Activated effector memory CD4-positive, alpha-beta T cell treated with anti-CD3 and anti-CD28 coated beads, Interleukin-2, amount 50 U/mL, for 16 hours (primary cell): ENCODE measurements at regions not wholly inside any gene's neighbourhood (a gene's known extent, or its start where the extent isn't known, plus 50 kb on each side); places are given as distances from the start of the nearest gene placed in this dataset.
"Not testable (repeated sequence)": the region's sequence is repeated elsewhere in the genome, so short reads cannot be mapped to it uniquely, and the experiment has no call there.

ENCODE experiments used
- DNase-seq: peaks from one replicate; pipeline ENCODE4 v3.0.0-alpha.2; 2020

DNA sequence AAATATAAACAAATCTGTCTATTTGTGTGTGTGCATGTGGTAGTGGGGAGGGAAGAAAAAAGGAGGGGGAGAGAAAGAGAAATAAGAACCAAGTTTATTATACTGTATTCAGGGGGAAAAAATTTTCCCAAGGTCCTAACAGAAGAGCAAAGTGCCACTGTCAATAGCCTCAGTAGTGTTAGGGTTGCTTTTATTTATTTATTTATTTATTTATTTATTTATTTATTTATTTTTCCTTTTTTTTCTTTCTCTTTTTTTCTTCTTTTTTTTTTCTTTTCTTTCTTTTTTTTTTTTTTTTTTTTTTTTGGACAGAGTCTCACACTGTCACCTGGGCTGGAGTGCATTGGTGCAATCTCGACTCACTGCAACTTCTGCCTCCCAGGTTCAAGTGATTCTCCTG, 352.7 kb downstream of the OR4F29 start:
- not testable (repeated sequence) for DNase-seq

DNA sequence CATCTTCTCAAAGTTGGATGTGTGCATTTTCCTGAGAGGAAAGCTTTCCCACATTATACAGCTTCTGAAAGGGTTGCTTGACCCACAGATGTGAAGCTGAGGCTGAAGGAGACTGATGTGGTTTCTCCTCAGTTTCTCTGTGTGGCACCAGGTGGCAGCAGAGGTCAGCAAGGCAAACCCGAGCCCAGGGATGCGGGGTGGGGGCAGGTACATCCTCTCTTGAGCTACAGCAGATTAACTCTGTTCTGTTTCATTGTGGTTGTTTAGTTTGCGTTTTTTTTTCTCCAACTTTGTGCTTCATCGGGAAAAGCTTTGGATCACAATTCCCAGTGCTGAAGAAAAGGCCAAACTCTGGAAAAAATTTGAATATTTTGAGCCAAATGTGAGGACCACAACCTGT, 360.2 kb downstream of the OR4F29 start:
- DNase-seq = not testable (repeated sequence)

DNA sequence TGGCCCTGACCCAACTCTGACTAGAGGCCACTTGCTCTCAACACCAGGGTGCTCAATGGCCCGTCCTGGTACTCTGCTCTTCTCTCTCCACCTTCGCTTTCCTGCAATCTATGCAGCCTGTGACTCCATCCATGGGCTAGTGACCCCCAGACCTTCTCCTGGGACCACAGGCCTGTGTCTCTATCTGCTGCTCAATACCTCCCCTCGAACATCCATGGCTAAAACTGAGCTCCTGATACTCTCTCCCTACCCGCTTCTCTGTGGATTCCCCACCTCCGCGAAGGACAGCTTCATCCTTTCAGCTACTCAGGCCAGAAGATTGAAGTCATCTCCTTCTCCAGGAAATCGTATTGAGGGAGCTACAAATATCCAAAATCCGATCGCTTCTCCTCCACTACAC, 363.4 kb downstream of the OR4F29 start:
- not testable (repeated sequence) for DNase-seq

DNA sequence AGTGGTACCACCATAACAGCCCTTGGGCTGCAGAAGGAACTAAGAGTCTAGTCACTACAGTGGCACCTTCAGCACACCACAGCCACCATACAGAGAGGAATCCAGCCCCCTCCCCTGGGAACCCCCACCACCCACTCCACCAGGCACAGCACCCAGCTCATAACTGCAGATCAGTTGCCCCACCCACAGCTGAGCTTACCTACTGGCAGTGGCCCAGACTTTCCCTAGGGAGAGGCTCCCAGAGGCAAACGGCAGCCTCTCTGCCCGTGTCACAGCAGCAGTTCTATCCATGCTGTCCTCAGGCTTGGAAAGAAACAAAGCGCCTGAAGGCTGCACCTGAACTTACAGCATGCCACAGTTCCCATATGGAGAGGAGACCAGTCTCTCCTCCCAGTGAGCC, 372.3 kb downstream of the OR4F29 start:
- not testable (repeated sequence) for DNase-seq

DNA sequence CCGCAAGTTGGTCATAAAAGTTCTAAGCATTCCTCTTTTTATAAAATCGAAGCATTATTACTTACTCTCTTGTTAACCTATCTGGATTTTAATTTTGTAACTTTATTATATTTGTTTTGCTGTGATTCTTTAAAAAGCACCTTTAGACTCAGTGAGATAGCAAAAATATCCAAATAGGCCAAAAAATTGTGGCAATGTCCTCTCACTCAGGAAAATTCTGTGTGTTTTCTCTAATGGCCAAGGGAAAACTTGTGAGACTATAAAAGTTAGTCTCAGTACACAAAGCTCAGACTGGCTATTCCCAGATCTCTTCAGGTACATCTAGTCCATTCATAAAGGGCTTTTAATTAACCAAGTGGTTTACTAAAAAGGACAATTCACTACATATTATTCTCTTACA, 386.4 kb downstream of the OR4F29 start, which contains the start of gene OR4F5:
Gene OR4F5, plus strand, starts transcription at position 301 of the 400 bp plus-strand sequence.
- DNase-seq = not testable (repeated sequence)

DNA sequence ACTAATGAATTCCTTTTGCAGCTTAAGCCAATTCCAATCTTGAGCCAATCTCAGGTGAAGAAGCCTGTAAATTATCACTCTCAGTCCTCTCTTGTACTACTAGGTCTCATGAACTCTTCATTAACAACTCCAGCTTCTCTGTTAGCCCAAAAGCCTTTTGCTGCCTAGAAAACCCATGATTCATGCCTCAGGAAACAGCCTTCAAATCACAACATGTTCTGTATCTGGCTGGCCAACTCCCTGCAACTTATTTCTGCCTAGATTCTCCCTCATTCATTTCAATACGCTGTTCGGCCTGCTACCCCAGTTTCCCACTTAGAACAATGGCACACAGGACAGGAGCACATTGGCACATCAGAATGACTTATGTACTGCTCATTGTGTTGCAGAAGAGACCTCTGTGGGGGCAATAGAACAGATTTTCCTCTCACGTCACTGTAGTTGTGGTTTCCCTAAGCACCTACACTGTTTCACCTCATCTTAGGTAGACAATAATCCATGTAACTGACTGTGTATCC, 395.4 kb downstream of the OR4F29 start:
- DNase-seq = not testable (repeated sequence)

DNA sequence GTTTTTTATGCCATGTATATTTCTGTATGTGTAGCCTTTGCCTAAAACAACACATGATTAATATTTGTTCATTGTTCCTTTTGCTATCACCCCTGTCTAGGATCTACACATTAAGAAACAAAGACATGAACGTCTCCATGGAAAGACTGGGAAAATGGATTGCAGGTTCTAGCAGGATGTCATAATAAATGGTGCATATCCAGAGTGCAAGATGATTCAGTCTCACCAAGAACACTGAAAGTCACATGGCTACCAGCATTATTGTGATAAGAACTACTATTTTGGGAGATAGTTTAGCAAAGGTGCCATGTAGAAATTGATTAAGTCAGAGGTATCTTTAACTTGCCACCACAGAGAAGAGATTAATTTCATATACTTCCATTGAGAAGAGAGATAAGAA, 398.3 kb downstream of the OR4F29 start:
- DNase-seq = not testable (repeated sequence)

DNA sequence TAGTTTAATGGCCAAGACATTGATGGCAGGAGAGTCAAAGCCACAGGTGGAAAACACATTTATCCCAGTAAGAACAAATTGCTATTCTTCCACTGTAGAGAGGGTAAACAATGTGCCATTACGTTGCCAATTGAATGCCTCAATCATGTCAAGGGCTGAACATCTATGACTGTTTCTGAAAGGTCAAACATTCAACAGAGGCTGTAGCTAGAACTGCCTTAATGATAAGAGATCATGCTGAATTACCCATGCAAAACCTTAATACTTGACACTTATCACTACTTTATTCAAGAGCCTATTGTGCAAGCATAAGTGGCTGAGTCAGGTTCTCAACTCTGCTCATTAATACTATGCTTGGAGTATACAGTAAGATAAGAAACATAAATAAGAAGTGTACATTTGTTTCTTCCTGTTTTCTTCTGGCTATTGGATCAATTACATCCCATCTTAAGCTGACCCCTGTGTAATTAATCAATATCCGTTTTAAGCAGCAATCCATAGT, 409.5 kb downstream of the OR4F29 start:
- not testable (repeated sequence) for DNase-seq

DNA sequence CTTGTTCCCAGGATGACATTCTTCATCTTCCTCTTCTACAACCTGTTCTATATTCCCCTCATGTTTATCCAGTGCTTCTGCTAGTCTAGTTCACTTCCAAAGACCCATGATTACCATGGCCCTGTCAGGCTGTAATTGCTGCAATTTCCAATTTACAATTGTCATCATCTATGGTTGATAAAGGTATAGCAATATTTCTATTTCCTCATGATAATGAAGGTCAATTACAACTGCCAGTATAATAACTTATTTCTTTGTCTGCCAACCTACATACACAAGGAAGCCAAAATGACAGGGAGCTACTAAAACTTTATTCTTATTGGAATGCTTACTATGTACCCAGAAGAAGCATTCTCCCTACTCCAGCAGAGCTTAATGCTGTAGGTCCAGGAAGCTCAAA, 410.3 kb downstream of the OR4F29 start:
- not testable (repeated sequence) for DNase-seq

DNA sequence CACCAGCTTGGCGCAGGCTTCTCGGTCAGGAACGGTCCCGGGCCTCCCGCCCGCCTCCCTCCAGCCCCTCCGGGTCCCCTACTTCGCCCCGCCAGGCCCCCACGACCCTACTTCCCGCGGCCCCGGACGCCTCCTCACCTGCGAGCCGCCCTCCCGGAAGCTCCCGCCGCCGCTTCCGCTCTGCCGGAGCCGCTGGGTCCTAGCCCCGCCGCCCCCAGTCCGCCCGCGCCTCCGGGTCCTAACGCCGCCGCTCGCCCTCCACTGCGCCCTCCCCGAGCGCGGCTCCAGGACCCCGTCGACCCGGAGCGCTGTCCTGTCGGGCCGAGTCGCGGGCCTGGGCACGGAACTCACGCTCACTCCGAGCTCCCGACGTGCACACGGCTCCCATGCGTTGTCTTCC, 422.3 kb downstream of the OR4F29 start:
- DNase-seq = not testable (repeated sequence)

DNA sequence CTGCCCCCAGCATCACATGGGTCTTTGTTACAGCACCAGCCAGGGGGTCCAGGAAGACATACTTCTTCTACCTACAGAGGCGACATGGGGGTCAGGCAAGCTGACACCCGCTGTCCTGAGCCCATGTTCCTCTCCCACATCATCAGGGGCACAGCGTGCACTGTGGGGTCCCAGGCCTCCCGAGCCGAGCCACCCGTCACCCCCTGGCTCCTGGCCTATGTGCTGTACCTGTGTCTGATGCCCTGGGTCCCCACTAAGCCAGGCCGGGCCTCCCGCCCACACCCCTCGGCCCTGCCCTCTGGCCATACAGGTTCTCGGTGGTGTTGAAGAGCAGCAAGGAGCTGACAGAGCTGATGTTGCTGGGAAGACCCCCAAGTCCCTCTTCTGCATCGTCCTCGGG, 434.2 kb downstream of the OR4F29 start:
- peak; percentile 59 for DNase-seq

DNA sequence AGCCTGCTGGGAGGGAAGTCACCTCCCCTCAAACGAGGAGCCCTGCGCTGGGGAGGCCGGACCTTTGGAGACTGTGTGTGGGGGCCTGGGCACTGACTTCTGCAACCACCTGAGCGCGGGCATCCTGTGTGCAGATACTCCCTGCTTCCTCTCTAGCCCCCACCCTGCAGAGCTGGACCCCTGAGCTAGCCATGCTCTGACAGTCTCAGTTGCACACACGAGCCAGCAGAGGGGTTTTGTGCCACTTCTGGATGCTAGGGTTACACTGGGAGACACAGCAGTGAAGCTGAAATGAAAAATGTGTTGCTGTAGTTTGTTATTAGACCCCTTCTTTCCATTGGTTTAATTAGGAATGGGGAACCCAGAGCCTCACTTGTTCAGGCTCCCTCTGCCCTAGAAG, 435.5 kb downstream of the OR4F29 start:
- DNase-seq = peak; percentile 60

DNA sequence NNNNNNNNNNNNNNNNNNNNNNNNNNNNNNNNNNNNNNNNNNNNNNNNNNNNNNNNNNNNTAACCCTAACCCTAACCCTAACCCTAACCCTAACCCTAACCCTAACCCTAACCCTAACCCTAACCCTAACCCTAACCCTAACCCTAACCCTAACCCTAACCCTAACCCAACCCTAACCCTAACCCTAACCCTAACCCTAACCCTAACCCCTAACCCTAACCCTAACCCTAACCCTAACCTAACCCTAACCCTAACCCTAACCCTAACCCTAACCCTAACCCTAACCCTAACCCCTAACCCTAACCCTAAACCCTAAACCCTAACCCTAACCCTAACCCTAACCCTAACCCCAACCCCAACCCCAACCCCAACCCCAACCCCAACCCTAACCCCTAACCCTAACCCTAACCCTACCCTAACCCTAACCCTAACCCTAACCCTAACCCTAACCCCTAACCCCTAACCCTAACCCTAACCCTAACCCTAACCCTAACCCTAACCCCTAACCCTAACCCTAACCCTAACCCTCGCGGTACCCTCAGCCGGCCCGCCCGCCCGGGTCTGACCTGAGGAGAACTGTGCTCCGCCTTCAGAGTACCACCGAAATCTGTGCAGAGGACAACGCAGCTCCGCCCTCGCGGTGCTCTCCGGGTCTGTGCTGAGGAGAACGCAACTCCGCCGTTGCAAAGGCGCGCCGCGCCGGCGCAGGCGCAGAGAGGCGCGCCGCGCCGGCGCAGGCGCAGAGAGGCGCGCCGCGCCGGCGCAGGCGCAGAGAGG, 441.3 kb downstream of the OR4F29 start:
- peak; percentile 66 for DNase-seq
